ENCODE measurements at regions not wholly inside any gene's neighbourhood (a gene's known extent, or its start where the extent isn't known, plus 50 kb on each side); places are given as distances from the start of the nearest gene placed in this dataset.
"Not testable (repeated sequence)": the region's sequence is repeated elsewhere in the genome, so short reads cannot be mapped to it uniquely, and the experiment has no call there.

DNA sequence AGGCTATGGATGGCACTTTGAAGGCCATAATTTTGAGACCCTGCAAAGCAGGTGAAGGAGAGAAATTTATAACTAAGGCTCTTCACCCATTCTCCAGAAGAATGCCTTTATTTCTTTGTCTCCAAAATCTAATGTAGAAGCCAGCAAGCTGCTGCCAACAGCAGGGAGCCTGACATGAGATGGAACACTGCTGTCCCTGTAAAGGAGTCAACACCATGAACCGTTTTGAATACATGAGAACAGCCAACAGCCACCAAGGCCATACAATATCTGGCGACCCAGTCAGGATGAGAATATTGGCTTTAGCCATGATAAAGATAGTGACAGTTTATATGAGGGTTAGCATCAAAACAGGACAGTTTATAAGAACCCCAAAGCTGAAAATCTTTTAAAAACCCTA, 121.2 kb upstream of the LIFR start:
- Histone ChIP-seq H3K9me3 (no peaks in the 10 kb centered on the region), H3K27me3 (replicated peaks; ENCODE audit: insufficient read depth) (no peaks in the 10 kb centered on the region), H3K27ac (no peak overlapping the region), H3K36me3 (no peaks in the 10 kb centered on the region), H3K4me3 (no peak overlapping the region), H3K4me1 (replicated peaks) (no peaks in the 10 kb centered on the region)
- DNase-seq (ENCODE audit: low spot score), result no peak
- WGBS, result 70% methylated on average over 2 of the region's 2 CpGs
- intact Hi-C loops (cut with DNase I), result no loop called here
- TF ChIP-seq POLR2AphosphoS5 (IDR thresholded peaks at IDR 0.05) (no peak), POLR2A (IDR thresholded peaks at IDR 0.05) (no peak)
- TF ChIP-seq, protein P1, sequence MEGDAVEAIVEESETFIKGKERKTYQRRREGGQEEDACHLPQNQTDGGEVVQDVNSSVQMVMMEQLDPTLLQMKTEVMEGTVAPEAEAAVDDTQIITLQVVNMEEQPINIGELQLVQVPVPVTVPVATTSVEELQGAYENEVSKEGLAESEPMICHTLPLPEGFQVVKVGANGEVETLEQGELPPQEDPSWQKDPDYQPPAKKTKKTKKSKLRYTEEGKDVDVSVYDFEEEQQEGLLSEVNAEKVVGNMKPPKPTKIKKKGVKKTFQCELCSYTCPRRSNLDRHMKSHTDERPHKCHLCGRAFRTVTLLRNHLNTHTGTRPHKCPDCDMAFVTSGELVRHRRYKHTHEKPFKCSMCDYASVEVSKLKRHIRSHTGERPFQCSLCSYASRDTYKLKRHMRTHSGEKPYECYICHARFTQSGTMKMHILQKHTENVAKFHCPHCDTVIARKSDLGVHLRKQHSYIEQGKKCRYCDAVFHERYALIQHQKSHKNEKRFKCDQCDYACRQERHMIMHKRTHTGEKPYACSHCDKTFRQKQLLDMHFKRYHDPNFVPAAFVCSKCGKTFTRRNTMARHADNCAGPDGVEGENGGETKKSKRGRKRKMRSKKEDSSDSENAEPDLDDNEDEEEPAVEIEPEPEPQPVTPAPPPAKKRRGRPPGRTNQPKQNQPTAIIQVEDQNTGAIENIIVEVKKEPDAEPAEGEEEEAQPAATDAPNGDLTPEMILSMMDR (IDR thresholded peaks at IDR 0.05), result no peak

DNA sequence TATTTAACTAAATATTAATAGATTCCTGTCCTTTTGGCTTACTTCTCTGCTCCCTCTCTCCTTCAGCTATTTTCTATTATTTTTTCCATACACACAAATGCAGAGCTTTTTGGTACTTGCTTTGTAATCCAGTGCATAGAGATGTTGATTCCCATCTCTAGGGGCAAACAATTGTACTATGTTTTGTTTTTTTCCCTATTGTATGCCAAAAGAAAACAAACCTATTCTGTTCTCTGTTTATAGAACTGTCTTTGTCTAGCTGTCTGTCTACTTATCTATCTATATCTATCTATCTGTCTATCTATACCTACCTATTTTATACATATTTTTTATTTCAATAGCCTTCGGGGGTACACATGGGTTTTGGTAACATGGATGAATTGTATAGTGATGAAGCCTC, 121.6 kb upstream of the LIFR start:
- 92% methylated on average over 1 of the region's 1 CpG for WGBS
- Histone ChIP-seq H3K4me1 (replicated peaks) (no peaks in the 10 kb centered on the region), H3K9me3 (no peaks in the 10 kb centered on the region), H3K27me3 (replicated peaks; ENCODE audit: insufficient read depth) (no peaks in the 10 kb centered on the region), H3K4me3 (no peak overlapping the region), H3K36me3 (no peaks in the 10 kb centered on the region), H3K27ac (no peak overlapping the region)
- intact Hi-C loops (cut with DNase I), result no loop called here
- TF ChIP-seq POLR2AphosphoS5 (IDR thresholded peaks at IDR 0.05), result no peak
- no peak for TF ChIP-seq POLR2A (IDR thresholded peaks at IDR 0.05)
- DNase-seq (ENCODE audit: low spot score), result no peak

DNA sequence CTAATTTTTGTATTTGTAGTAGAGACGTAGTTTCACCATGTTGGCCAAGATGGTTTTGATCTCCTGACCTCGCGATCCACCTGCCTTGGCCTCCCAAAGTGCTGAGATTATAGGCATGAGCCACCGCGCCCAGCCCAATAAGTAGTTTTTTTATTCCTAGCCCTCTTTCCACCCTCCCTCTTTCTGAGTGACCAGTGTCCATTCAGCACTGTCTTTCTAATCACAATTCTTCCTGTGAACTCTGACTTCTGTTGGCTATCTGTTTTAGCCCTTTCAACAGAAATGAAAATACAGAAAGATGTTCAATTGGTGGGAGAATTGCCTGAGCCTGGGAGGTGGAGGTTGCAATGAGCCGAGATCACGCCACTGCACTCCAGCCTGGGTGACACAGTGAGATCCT, 122.3 kb upstream of the LIFR start:
- H3K27me3 ChIP-seq (replicated peaks; ENCODE audit: insufficient read depth); H3K27ac ChIP-seq; intact Hi-C loops (cut with DNase I); H3K4me3 ChIP-seq; H3K36me3 ChIP-seq; H3K9me3 ChIP-seq; DNase-seq (ENCODE audit: low spot score); H3K4me1 ChIP-seq (replicated peaks): not testable (repeated sequence)
- WGBS, result 89% methylated on average over 7 of the region's 7 CpGs

DNA sequence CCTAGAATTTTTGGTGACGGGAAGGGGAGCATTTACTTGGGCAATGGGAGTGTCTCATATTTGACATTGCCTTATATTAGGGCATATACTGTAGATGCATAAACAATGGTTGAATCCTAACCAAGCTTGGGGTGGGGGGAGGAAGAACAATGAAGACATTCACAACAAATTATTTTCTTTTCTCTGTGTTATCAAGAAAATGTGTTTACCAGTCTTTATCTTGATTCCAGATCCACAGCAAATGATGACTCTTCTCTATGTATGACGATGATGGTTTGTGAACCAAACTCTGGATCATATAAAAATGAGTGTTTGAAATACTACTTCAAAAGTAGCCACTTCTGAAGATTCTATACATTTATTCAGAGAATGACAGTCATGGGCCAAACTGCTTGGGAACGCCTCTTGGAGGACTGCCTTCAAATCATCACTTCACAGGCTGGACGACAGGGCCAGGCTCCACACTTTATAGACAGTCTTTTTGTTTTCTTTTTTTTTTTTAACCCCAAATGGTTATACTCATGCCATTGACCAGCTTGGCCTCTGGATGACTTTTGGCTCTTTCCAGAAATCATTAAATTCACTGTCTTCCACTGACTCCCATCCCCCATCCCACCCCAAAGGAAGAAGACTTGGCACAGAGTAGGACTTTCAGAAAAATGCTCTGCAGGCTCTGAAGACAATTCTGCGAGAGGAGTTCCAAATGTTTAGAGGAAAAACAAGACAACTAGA, 123.8 kb upstream of the LIFR start:
- no peak overlapping the region for H3K27ac ChIP-seq
- TF ChIP-seq POLR2A (IDR thresholded peaks at IDR 0.05), result no peak
- no peak for TF ChIP-seq POLR2AphosphoS5 (IDR thresholded peaks at IDR 0.05)
- TF ChIP-seq, protein P1 (IDR thresholded peaks at IDR 0.05), result no peak
- 82% methylated on average over 5 of the region's 5 CpGs for WGBS
- H3K36me3 ChIP-seq, result no peaks in the 10 kb centered on the region
- H3K27me3 ChIP-seq (replicated peaks; ENCODE audit: insufficient read depth), result no peaks in the 10 kb centered on the region
- DNase-seq (ENCODE audit: low spot score), result no peak
- no peaks in the 10 kb centered on the region for H3K9me3 ChIP-seq
- no peak overlapping the region for H3K4me3 ChIP-seq
- intact Hi-C loops (cut with DNase I), result no loop called here
- H3K4me1 ChIP-seq (replicated peaks), result no peaks in the 10 kb centered on the region

DNA sequence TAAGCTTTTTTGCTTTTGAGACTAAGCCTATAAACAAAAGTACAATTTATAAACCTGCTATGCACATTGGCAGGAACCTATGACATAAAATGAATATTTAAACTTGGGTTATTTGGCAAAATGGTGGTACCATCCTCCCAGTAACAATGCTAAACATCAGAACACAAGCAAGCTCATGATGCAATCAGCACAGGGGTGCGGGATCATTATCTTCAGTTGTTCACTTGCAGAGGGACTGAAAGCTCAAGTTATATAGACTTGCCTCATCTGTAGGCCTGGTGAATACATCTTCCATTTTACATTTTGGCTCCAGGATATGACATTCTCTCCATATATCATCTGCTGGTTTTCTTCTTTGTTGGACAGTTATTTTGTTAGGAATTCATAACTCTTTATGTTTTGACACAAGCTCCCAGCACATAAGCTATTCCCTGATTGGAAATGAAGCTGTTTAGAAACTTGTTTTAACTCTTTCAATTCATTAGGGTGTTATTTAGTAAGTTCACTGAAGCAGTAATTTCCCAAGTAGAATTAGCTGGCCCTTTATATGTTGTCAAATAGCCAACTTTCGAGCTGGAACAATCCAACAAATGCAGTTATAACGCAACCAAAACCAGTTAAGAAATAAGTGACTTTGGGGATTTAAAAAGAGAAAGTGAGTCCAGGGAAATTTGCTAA, 124.7 kb upstream of the LIFR start:
- intact Hi-C loops (cut with DNase I), result no loop called here
- TF ChIP-seq POLR2AphosphoS5 (IDR thresholded peaks at IDR 0.05) (no peak), POLR2A (IDR thresholded peaks at IDR 0.05) (no peak)
- TF ChIP-seq, protein P1 (IDR thresholded peaks at IDR 0.05), result no peak
- DNase-seq (ENCODE audit: low spot score), result no peak
- WGBS, result 85% methylated on average over 3 of the region's 3 CpGs
- no peak overlapping the region for H3K27ac ChIP-seq
- no peaks in the 10 kb centered on the region for H3K4me1 ChIP-seq (replicated peaks)
- no peaks in the 10 kb centered on the region for H3K27me3 ChIP-seq (replicated peaks; ENCODE audit: insufficient read depth)
- no peaks in the 10 kb centered on the region for H3K36me3 ChIP-seq
- H3K4me3 ChIP-seq, result no peak overlapping the region
- H3K9me3 ChIP-seq, result no peaks in the 10 kb centered on the region

DNA sequence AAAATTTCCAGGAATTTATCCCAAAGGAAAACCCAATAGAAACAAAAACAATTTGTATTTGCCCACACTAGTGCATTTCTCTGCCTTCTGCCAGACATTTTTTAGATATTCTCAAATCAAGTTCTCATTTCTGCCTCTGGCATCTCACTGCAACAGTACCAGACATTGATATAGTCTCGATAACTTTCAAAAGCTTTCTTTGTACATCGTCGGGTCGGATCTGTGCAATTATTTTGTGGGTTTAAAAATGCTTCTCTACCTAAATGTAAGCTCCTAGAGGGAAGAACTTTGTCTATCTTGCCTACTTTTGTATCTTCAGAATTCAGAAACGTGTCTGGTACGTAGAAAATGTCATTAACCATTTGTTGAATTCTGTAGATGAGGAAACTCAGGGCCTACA, 125.5 kb upstream of the LIFR start:
- no peaks in the 10 kb centered on the region for H3K36me3 ChIP-seq
- no peaks in the 10 kb centered on the region for H3K9me3 ChIP-seq
- DNase-seq (ENCODE audit: low spot score), result no peak
- 86% methylated on average over 6 of the region's 6 CpGs for WGBS
- H3K4me1 ChIP-seq (replicated peaks), result no peaks in the 10 kb centered on the region
- no peaks in the 10 kb centered on the region for H3K27me3 ChIP-seq (replicated peaks; ENCODE audit: insufficient read depth)
- no peak overlapping the region for H3K27ac ChIP-seq
- no peak overlapping the region for H3K4me3 ChIP-seq
- intact Hi-C loops (cut with DNase I), result no loop called here
- TF ChIP-seq, protein P1 (IDR thresholded peaks at IDR 0.05), result no peak
- TF ChIP-seq POLR2AphosphoS5 (IDR thresholded peaks at IDR 0.05), result no peak
- no peak for TF ChIP-seq POLR2A (IDR thresholded peaks at IDR 0.05)
